ENCODE measurements at regions not wholly inside any gene's neighbourhood (a gene's known extent, or its start where the extent isn't known, plus 50 kb on each side); places are given as distances from the start of the nearest gene placed in this dataset.

- DNase-seq = no peak
- H3K9me3 ChIP-seq (ENCODE audit: control insufficient read depth, low read depth, low read length) = no peaks in the 10 kb centered on the region
- no peaks in the 10 kb centered on the region for H3K4me1 ChIP-seq (ENCODE audit: control insufficient read depth, insufficient read depth, low read length)
- 100% methylated on average over 1 of the region's 10 CpGs for WGBS (ENCODE audit: insufficient coverage, low lambda C conversion rate)
- H3K4me3 ChIP-seq (ENCODE audit: low read length) = no peak overlapping the region
- H3K36me3 ChIP-seq (ENCODE audit: control insufficient read depth, insufficient read depth, low read length) = no peaks in the 10 kb centered on the region
- no peak overlapping the region for H3K27ac ChIP-seq (ENCODE audit: low read length)
- H3K27me3 ChIP-seq (ENCODE audit: control insufficient read depth, insufficient read depth, low read length) = no peaks in the 10 kb centered on the region
These were observed 257.9 kb upstream of the ADRA1B start for GRCh38 chr5:159658266-159658925.

GRCh38 chr5:159660401-159660800, 255.9 kb upstream of the ADRA1B start:
- no peaks in the 10 kb centered on the region for H3K4me1 ChIP-seq (ENCODE audit: control insufficient read depth, insufficient read depth, low read length)
- no peak for DNase-seq
- 75% methylated on average over 2 of the region's 2 CpGs for WGBS (ENCODE audit: insufficient coverage, low lambda C conversion rate)

GRCh38 chr5:159663986-159664385, 252.3 kb upstream of the ADRA1B start:
- Histone ChIP-seq H3K27me3 (ENCODE audit: control insufficient read depth, insufficient read depth, low read length) (no peaks in the 10 kb centered on the region), H3K4me3 (ENCODE audit: low read length) (no peak overlapping the region), H3K4me1 (ENCODE audit: control insufficient read depth, insufficient read depth, low read length) (no peaks in the 10 kb centered on the region), H3K9me3 (ENCODE audit: control insufficient read depth, low read depth, low read length) (no peaks in the 10 kb centered on the region), H3K27ac (ENCODE audit: low read length) (no peak overlapping the region), H3K36me3 (ENCODE audit: control insufficient read depth, insufficient read depth, low read length) (no peaks in the 10 kb centered on the region)
- no peak for DNase-seq
- no CpG with 5 or more reads among the region's 1 CpG for WGBS (ENCODE audit: insufficient coverage, low lambda C conversion rate)

More at GRCh38 chr5:159660401-159660800, 255.9 kb upstream of the ADRA1B start:
- Histone ChIP-seq H3K4me3 (ENCODE audit: low read length) (no peak overlapping the region), H3K27ac (ENCODE audit: low read length) (no peak overlapping the region), H3K27me3 (ENCODE audit: control insufficient read depth, insufficient read depth, low read length) (no peaks in the 10 kb centered on the region), H3K9me3 (ENCODE audit: control insufficient read depth, low read depth, low read length) (no peaks in the 10 kb centered on the region), H3K36me3 (ENCODE audit: control insufficient read depth, insufficient read depth, low read length) (no peaks in the 10 kb centered on the region)

GRCh38 chr5:159667286-159667685, 249.0 kb upstream of the ADRA1B start:
- no peaks in the 10 kb centered on the region for H3K9me3 ChIP-seq (ENCODE audit: control insufficient read depth, low read depth, low read length)
- H3K4me3 ChIP-seq (ENCODE audit: low read length) = no peak overlapping the region
- WGBS (ENCODE audit: insufficient coverage, low lambda C conversion rate) = no CpG with 5 or more reads among the region's 2 CpGs
- no peaks in the 10 kb centered on the region for H3K36me3 ChIP-seq (ENCODE audit: control insufficient read depth, insufficient read depth, low read length)
- no peaks in the 10 kb centered on the region for H3K27me3 ChIP-seq (ENCODE audit: control insufficient read depth, insufficient read depth, low read length)
- no peak for DNase-seq
- H3K27ac ChIP-seq (ENCODE audit: low read length) = no peak overlapping the region
- no peaks in the 10 kb centered on the region for H3K4me1 ChIP-seq (ENCODE audit: control insufficient read depth, insufficient read depth, low read length)

GRCh38 chr5:159668556-159668955, 247.7 kb upstream of the ADRA1B start:
- no peaks in the 10 kb centered on the region for H3K4me1 ChIP-seq (ENCODE audit: control insufficient read depth, insufficient read depth, low read length)
- no peak for DNase-seq
- no peaks in the 10 kb centered on the region for H3K9me3 ChIP-seq (ENCODE audit: control insufficient read depth, low read depth, low read length)
- no peak overlapping the region for H3K4me3 ChIP-seq (ENCODE audit: low read length)
- H3K27ac ChIP-seq (ENCODE audit: low read length) = no peak overlapping the region
- H3K27me3 ChIP-seq (ENCODE audit: control insufficient read depth, insufficient read depth, low read length) = no peaks in the 10 kb centered on the region
- H3K36me3 ChIP-seq (ENCODE audit: control insufficient read depth, insufficient read depth, low read length) = no peaks in the 10 kb centered on the region
- WGBS (ENCODE audit: insufficient coverage, low lambda C conversion rate) = no CpG with 5 or more reads among the region's 3 CpGs

GRCh38 chr5:159669559-159669958, 246.7 kb upstream of the ADRA1B start:
- H3K27ac ChIP-seq (ENCODE audit: low read length) = no peak overlapping the region
- no peak for DNase-seq
- H3K9me3 ChIP-seq (ENCODE audit: control insufficient read depth, low read depth, low read length) = no peaks in the 10 kb centered on the region
- H3K4me1 ChIP-seq (ENCODE audit: control insufficient read depth, insufficient read depth, low read length) = no peaks in the 10 kb centered on the region
- no peaks in the 10 kb centered on the region for H3K36me3 ChIP-seq (ENCODE audit: control insufficient read depth, insufficient read depth, low read length)
- no peaks in the 10 kb centered on the region for H3K27me3 ChIP-seq (ENCODE audit: control insufficient read depth, insufficient read depth, low read length)
- 100% methylated on average over 1 of the region's 4 CpGs for WGBS (ENCODE audit: insufficient coverage, low lambda C conversion rate)
- H3K4me3 ChIP-seq (ENCODE audit: low read length) = no peak overlapping the region

GRCh38 chr5:159671886-159672285, 244.4 kb upstream of the ADRA1B start:
- no peaks in the 10 kb centered on the region for H3K27me3 ChIP-seq (ENCODE audit: control insufficient read depth, insufficient read depth, low read length)
- H3K36me3 ChIP-seq (ENCODE audit: control insufficient read depth, insufficient read depth, low read length) = no peaks in the 10 kb centered on the region
- no peak for DNase-seq
- no peaks in the 10 kb centered on the region for H3K4me1 ChIP-seq (ENCODE audit: control insufficient read depth, insufficient read depth, low read length)
- H3K4me3 ChIP-seq (ENCODE audit: low read length) = no peak overlapping the region
- no peaks in the 10 kb centered on the region for H3K9me3 ChIP-seq (ENCODE audit: control insufficient read depth, low read depth, low read length)
- no peak overlapping the region for H3K27ac ChIP-seq (ENCODE audit: low read length)

- no peaks in the 10 kb centered on the region for H3K4me1 ChIP-seq (ENCODE audit: control insufficient read depth, insufficient read depth, low read length)
- H3K27me3 ChIP-seq (ENCODE audit: control insufficient read depth, insufficient read depth, low read length) = no peaks in the 10 kb centered on the region
These were observed 242.7 kb upstream of the ADRA1B start for GRCh38 chr5:159673538-159673937.

GRCh38 chr5:159678657-159679392, 237.5 kb upstream of the ADRA1B start:
- H3K4me3 ChIP-seq (ENCODE audit: low read length) = no peak overlapping the region
- H3K36me3 ChIP-seq (ENCODE audit: control insufficient read depth, insufficient read depth, low read length) = no peaks in the 10 kb centered on the region
- DNase-seq = no peak
- WGBS (ENCODE audit: insufficient coverage, low lambda C conversion rate) = no CpG with 5 or more reads among the region's 1 CpG
- H3K27ac ChIP-seq (ENCODE audit: low read length) = no peak overlapping the region
- H3K9me3 ChIP-seq (ENCODE audit: control insufficient read depth, low read depth, low read length) = peaks cover 2% of the 10 kb centered on the region
- H3K27me3 ChIP-seq (ENCODE audit: control insufficient read depth, insufficient read depth, low read length) = no peaks in the 10 kb centered on the region
- H3K4me1 ChIP-seq (ENCODE audit: control insufficient read depth, insufficient read depth, low read length) = no peaks in the 10 kb centered on the region

More at GRCh38 chr5:159673538-159673937, 242.7 kb upstream of the ADRA1B start:
- no CpG with 5 or more reads among the region's 2 CpGs for WGBS (ENCODE audit: insufficient coverage, low lambda C conversion rate)
- H3K27ac ChIP-seq (ENCODE audit: low read length) = no peak overlapping the region
- H3K4me3 ChIP-seq (ENCODE audit: low read length) = no peak overlapping the region
- no peaks in the 10 kb centered on the region for H3K36me3 ChIP-seq (ENCODE audit: control insufficient read depth, insufficient read depth, low read length)
- DNase-seq = no peak
- no peaks in the 10 kb centered on the region for H3K9me3 ChIP-seq (ENCODE audit: control insufficient read depth, low read depth, low read length)

- no peaks in the 10 kb centered on the region for H3K36me3 ChIP-seq (ENCODE audit: control insufficient read depth, insufficient read depth, low read length)
- no peak for DNase-seq
- no peak overlapping the region for H3K27ac ChIP-seq (ENCODE audit: low read length)
- H3K9me3 ChIP-seq (ENCODE audit: control insufficient read depth, low read depth, low read length) = peaks cover 2% of the 10 kb centered on the region
- H3K4me3 ChIP-seq (ENCODE audit: low read length) = no peak overlapping the region
- no peaks in the 10 kb centered on the region for H3K4me1 ChIP-seq (ENCODE audit: control insufficient read depth, insufficient read depth, low read length)
- H3K27me3 ChIP-seq (ENCODE audit: control insufficient read depth, insufficient read depth, low read length) = no peaks in the 10 kb centered on the region
- WGBS (ENCODE audit: insufficient coverage, low lambda C conversion rate) = no CpG with 5 or more reads among the region's 3 CpGs
These were observed 236.2 kb upstream of the ADRA1B start for GRCh38 chr5:159680095-159680494.

GRCh38 chr5:159681661-159682060, 234.6 kb upstream of the ADRA1B start:
- H3K4me1 ChIP-seq (ENCODE audit: control insufficient read depth, insufficient read depth, low read length) = no peaks in the 10 kb centered on the region
- no peak for DNase-seq
- H3K36me3 ChIP-seq (ENCODE audit: control insufficient read depth, insufficient read depth, low read length) = no peaks in the 10 kb centered on the region
- H3K9me3 ChIP-seq (ENCODE audit: control insufficient read depth, low read depth, low read length) = peaks cover 2% of the 10 kb centered on the region
- H3K27me3 ChIP-seq (ENCODE audit: control insufficient read depth, insufficient read depth, low read length) = no peaks in the 10 kb centered on the region
- no peak overlapping the region for H3K27ac ChIP-seq (ENCODE audit: low read length)
- no peak overlapping the region for H3K4me3 ChIP-seq (ENCODE audit: low read length)

Data from large intestine (tissue), 3 donors.